Right lobe of liver (tissue), 6 donors: ENCODE measurements at regions not wholly inside any gene's neighbourhood (a gene's known extent, or its start where the extent isn't known, plus 50 kb on each side); places are given as distances from the start of the nearest gene placed in this dataset.
"Not testable (repeated sequence)": the region's sequence is repeated elsewhere in the genome, so short reads cannot be mapped to it uniquely, and the experiment has no call there.

Source experiments
- ATAC-seq, 4 donors: fragments of 200-7000 bp; cut with Tn5 transposase; one replicate each; pipeline ENCODE4 v1.9.1; 2020; ENCODE audit warnings: mild to moderate bottlenecking in 4 of 4, moderate library complexity in 4 of 4
- DNase-seq, 3 donors: peaks; one replicate each; pipeline ENCODE4 v3.0.0-alpha.2; 2020
- H3K27ac ChIP-seq, 3 donors: fragments of 200-600 bp; one replicate each; pipeline ENCODE4 v1.8.0; 2022
- H3K27me3 ChIP-seq, 2 donors: fragments of 200-600 bp; one replicate each; pipeline ENCODE4 v1.8.0; 2022
- H3K36me3 ChIP-seq, 4 donors: fragments of 200-600 bp; sonication (generic) in 1 of 4; one replicate each; pipeline versions ENCODE4 v1.5.1 to v1.8.0; 2017 to 2022; ENCODE audit warnings: control low read depth in 1 of 4
- H3K4me1 ChIP-seq, 4 donors: fragments of 200-600 bp; sonication (generic) in 1 of 4; one replicate each; pipeline versions ENCODE4 v1.5.1 to v1.8.0; 2017 to 2022; ENCODE audit warnings: control low read depth in 1 of 4
- H3K4me3 ChIP-seq, 3 donors: fragments of 200-600 bp; one replicate each; pipeline ENCODE4 v1.8.0; 2022
- H3K9me3 ChIP-seq, 4 donors: fragments of 200-600 bp; sonication (generic) in 1 of 4; one replicate each; pipeline versions ENCODE4 v1.5.1 to v1.8.0; 2017 to 2022; ENCODE audit warnings: control low read depth in 1 of 4
- POLR2A ChIP-seq: fragments of 450-650 bp; IDR thresholded peaks from one replicate; pipeline ENCODE4 v1.6.1; 2017; ENCODE audit warnings: antibody characterized with exemption, mild to moderate bottlenecking
- WGBS: methylation state at CpG from one replicate; pipeline ENCODE4 v1.1.6; 2018; ENCODE audit warnings: low coverage, low lambda C conversion rate; ENCODE audit not compliant: insufficient coverage; ENCODE audit errors: missing lambda C conversion rate; 5-methylcytosine and 5-hydroxymethylcytosine counted together
- intact Hi-C, 2 donors: fragments of 100-400 bp; cut with DNase I; formaldehyde crosslinking; loops; one replicate each; pipeline versions ENCODE4 v1.11.2 to v1.14.1; 2022
- TF ChIP-seq, protein P1 (sequence below), 4 donors: fragments of 200-600 bp in 3 of 4; fragments of 450-650 bp in 1 of 4; IDR thresholded peaks; one replicate each; pipeline versions ENCODE4 v1.5.1 to v1.8.0; 2016 to 2022; ENCODE audit warnings: antibody characterized with exemption in 4 of 4, mild to moderate bottlenecking in 2 of 4
- donor health status: DM: no; HTN: yes; CAD: no.
- donor health status: DM: no; HTN: no; CAD: no.
- donor health status: DM: no; HTN: no; CAD: no.
- donor health status: DM: no; HTN: yes; CAD: no.
- donor health status: DM: no; HTN: yes; CAD: no.

DNA sequence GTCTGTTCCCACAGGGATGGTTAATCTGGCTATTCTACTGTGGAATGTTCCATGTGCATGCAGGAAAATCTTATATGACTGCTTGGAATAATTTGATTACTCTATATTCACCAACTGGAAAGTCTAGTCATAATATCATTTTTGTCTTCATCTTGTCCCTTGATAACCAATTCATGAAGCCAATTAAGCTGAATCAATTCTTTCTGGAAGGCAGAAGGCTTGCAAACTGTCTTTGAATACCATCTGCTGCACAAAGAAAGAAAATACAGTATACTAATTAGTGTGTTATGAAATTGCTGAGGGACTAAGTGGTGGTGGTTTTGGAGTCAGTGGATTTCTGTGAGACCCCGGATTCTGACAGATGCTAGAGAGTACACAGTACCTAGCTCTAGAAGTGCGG lies 546.5 kb upstream of the MIS18BP1 start:
- TF ChIP-seq, protein P1, sequence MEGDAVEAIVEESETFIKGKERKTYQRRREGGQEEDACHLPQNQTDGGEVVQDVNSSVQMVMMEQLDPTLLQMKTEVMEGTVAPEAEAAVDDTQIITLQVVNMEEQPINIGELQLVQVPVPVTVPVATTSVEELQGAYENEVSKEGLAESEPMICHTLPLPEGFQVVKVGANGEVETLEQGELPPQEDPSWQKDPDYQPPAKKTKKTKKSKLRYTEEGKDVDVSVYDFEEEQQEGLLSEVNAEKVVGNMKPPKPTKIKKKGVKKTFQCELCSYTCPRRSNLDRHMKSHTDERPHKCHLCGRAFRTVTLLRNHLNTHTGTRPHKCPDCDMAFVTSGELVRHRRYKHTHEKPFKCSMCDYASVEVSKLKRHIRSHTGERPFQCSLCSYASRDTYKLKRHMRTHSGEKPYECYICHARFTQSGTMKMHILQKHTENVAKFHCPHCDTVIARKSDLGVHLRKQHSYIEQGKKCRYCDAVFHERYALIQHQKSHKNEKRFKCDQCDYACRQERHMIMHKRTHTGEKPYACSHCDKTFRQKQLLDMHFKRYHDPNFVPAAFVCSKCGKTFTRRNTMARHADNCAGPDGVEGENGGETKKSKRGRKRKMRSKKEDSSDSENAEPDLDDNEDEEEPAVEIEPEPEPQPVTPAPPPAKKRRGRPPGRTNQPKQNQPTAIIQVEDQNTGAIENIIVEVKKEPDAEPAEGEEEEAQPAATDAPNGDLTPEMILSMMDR (IDR thresholded peaks at IDR 0.05) = no peak
- no peak for TF ChIP-seq POLR2A
- H3K27me3 ChIP-seq = no peaks in the 10 kb centered on the region
- H3K4me3 ChIP-seq = no peak overlapping the region
- H3K9me3 ChIP-seq = no peaks in the 10 kb centered on the region
- H3K36me3 ChIP-seq = no peaks in the 10 kb centered on the region
- intact Hi-C loops = no loop called here
- no peak overlapping the region for H3K27ac ChIP-seq
- WGBS = 80% methylated on average over 2 of the region's 2 CpGs
- ATAC-seq (no peak), DNase-seq (no peak)
- no peaks in the 10 kb centered on the region for H3K4me1 ChIP-seq

DNA sequence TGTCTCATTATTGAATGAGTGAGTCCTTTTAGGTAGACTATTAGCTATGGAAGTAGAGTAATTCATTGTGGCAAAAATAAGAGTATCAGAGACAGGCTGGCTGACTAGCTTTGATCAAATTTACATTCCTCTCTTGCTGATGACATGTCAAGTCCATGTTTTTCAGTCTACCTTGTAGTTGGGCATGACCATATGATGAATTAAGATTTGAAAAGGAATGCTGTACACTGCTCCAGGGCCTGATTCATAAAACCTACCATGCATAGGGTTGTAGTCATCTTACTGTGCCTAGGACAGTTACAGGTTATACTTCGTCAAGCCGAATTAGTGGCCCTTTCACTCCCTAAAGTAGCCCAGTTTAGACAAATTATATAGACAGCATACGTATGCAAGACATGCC lies 545.7 kb upstream of the MIS18BP1 start:
- TF ChIP-seq, protein P1 (IDR thresholded peaks at IDR 0.05) = no peak
- no peak for TF ChIP-seq POLR2A
- 52% methylated on average over 3 of the region's 3 CpGs for WGBS
- ATAC-seq = no peak
- Histone ChIP-seq H3K27ac (no peak overlapping the region), H3K9me3 (no peaks in the 10 kb centered on the region), H3K27me3 (no peaks in the 10 kb centered on the region), H3K4me3 (no peak overlapping the region), H3K4me1 (no peaks in the 10 kb centered on the region), H3K36me3 (no peaks in the 10 kb centered on the region)
- intact Hi-C loops = no loop called here
- DNase-seq = no peak

DNA sequence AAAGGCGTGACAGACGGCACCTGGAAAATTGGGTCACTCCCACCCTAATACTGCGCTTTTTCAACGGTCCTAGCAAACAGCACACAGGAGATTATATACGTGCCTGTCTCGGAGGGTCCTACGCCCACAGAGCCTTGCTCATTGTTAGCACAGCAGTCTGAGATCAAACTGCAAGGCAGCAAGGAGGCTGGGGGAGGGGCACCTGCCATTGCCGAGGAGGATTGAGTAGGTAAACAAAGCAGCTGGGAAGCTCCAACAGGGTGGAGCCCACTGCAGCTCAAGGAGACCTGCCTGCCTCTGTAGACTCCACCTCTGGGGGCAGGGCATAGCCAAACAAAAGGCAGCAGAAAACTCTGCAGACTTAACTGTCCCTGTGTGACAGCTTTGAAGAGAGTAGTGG lies 543.0 kb upstream of the MIS18BP1 start:
- ATAC-seq, H3K36me3 ChIP-seq, H3K4me1 ChIP-seq, DNase-seq, intact Hi-C loops, H3K4me3 ChIP-seq, H3K27me3 ChIP-seq, H3K27ac ChIP-seq, H3K9me3 ChIP-seq: not testable (repeated sequence)
- WGBS = 17% methylated on average over 1 of the region's 8 CpGs

DNA sequence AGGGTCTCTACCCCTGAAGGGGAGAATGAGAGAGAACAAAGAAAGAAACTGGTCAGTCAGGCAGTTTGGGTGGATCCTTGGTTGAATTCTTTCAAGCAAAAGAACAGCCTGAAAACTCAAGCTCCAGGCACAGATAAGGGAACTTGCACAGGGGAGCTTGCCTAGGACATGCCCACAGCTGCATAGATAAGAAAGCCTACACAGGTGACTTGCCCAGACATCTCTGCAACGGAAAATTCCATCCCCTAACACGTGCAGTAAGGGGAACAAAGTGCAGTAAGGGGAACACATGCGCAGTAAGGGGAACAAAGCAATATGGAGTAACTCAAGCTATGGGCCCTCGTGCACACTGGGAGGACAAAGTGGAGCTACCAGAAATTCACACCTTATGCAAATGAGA lies 540.1 kb upstream of the MIS18BP1 start:
- no peak overlapping the region for H3K4me3 ChIP-seq
- H3K4me1 ChIP-seq = no peaks in the 10 kb centered on the region
- no peak for TF ChIP-seq POLR2A
- TF ChIP-seq, protein P1 (IDR thresholded peaks at IDR 0.05) = no peak
- DNase-seq (no peak), ATAC-seq (no peak)
- H3K27ac ChIP-seq = no peak overlapping the region
- intact Hi-C loops = no loop called here
- H3K9me3 ChIP-seq = no peaks in the 10 kb centered on the region
- WGBS = 18% methylated on average over 2 of the region's 4 CpGs
- H3K36me3 ChIP-seq = no peaks in the 10 kb centered on the region
- no peaks in the 10 kb centered on the region for H3K27me3 ChIP-seq

DNA sequence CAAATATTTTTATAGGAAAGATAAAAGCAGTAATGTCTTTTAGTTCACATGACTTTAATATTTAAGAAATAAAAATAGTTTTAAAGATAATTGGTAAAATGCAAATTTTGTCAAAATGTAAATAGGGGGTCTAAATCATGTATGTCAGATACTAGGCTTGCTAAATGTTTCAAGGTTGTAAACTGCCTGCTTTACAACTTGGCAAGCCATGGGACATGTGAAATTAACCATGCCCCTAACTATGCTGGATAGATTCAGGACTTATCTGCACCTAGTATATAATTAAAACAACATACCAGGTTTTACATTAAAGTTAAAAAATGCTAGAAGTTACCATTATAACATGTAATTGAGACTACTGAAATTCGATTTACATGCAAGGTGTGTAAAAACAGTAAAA lies 537.3 kb upstream of the MIS18BP1 start:
- peaks cover 0 to 3% (median 0%) of the 10 kb centered on the region in 4 donors for H3K9me3 ChIP-seq
- ATAC-seq (no peak), DNase-seq (no peak)
- no peaks in the 10 kb centered on the region for H3K27me3 ChIP-seq
- TF ChIP-seq, protein P1 (IDR thresholded peaks at IDR 0.05) = no peak
- no peak for TF ChIP-seq POLR2A
- H3K27ac ChIP-seq = no peak overlapping the region
- intact Hi-C loops = no loop called here
- H3K4me3 ChIP-seq = no peak overlapping the region
- 25% methylated on average over 1 of the region's 1 CpG for WGBS
- H3K36me3 ChIP-seq = no peaks in the 10 kb centered on the region
- no peaks in the 10 kb centered on the region for H3K4me1 ChIP-seq
